ENCODE measurements at regions not wholly inside any gene's neighbourhood (a gene's known extent, or its start where the extent isn't known, plus 50 kb on each side); places are given as distances from the start of the nearest gene placed in this dataset.

- DNase-seq (ENCODE audit: extremely low spot score, unreplicated experiment) = no peak
- Mint-ChIP-seq H3K4me3 (no peak overlapping the region), H3K27ac (no peak overlapping the region), H3K9me3 (no peaks in the 10 kb centered on the region), H3K27me3 (no peaks in the 10 kb centered on the region), H3K4me1 (ENCODE audit: unreplicated experiment) (peaks cover 10% of the 10 kb centered on the region), H3K36me3 (no peaks in the 10 kb centered on the region)
- no peak for TF ChIP-seq CTCF (conservative IDR thresholded peaks at IDR 0.05)
Observed at GRCh38 chr12:74317741-74318140, 219.9 kb upstream of the ATXN7L3B start.

GRCh38 chr12:74319886-74320285, 217.7 kb upstream of the ATXN7L3B start:
- no peak overlapping the region for H3K27ac Mint-ChIP-seq
- H3K36me3 Mint-ChIP-seq = no peaks in the 10 kb centered on the region
- no peak for TF ChIP-seq CTCF (conservative IDR thresholded peaks at IDR 0.05)
- H3K4me1 Mint-ChIP-seq (ENCODE audit: unreplicated experiment) = peaks cover 10% of the 10 kb centered on the region
- H3K4me3 Mint-ChIP-seq = no peak overlapping the region
- H3K27me3 Mint-ChIP-seq = no peaks in the 10 kb centered on the region
- DNase-seq (ENCODE audit: extremely low spot score, unreplicated experiment) = no peak
- H3K9me3 Mint-ChIP-seq = no peaks in the 10 kb centered on the region

- DNase-seq (ENCODE audit: extremely low spot score, unreplicated experiment) = no peak
- no peak overlapping the region for H3K4me3 Mint-ChIP-seq
- peaks cover 9% of the 10 kb centered on the region for H3K4me1 Mint-ChIP-seq (ENCODE audit: unreplicated experiment)
- TF ChIP-seq CTCF (conservative IDR thresholded peaks at IDR 0.05) = no peak
- H3K36me3 Mint-ChIP-seq = no peaks in the 10 kb centered on the region
- H3K9me3 Mint-ChIP-seq = no peaks in the 10 kb centered on the region
- H3K27me3 Mint-ChIP-seq = no peaks in the 10 kb centered on the region
- H3K27ac Mint-ChIP-seq = no peak overlapping the region
Observed at GRCh38 chr12:74321381-74321780, 216.3 kb upstream of the ATXN7L3B start.

- H3K4me3 Mint-ChIP-seq = no peak overlapping the region
- no peaks in the 10 kb centered on the region for H3K9me3 Mint-ChIP-seq
- no peaks in the 10 kb centered on the region for H3K36me3 Mint-ChIP-seq
- no peak overlapping the region for H3K27ac Mint-ChIP-seq
- H3K4me1 Mint-ChIP-seq (ENCODE audit: unreplicated experiment) = no peaks in the 10 kb centered on the region
- no peak for TF ChIP-seq CTCF (conservative IDR thresholded peaks at IDR 0.05)
- DNase-seq (ENCODE audit: extremely low spot score, unreplicated experiment) = no peak
- H3K27me3 Mint-ChIP-seq = no peaks in the 10 kb centered on the region
Observed at GRCh38 chr12:74322792-74323191, 214.8 kb upstream of the ATXN7L3B start.

GRCh38 chr12:74328623-74329022, 209.0 kb upstream of the ATXN7L3B start:
- no peaks in the 10 kb centered on the region for H3K4me1 Mint-ChIP-seq (ENCODE audit: unreplicated experiment)
- no peak overlapping the region for H3K27ac Mint-ChIP-seq
- no peak for TF ChIP-seq CTCF (conservative IDR thresholded peaks at IDR 0.05)
- no peak for DNase-seq (ENCODE audit: extremely low spot score, unreplicated experiment)
- no peaks in the 10 kb centered on the region for H3K9me3 Mint-ChIP-seq
- no peak overlapping the region for H3K4me3 Mint-ChIP-seq
- H3K36me3 Mint-ChIP-seq = no peaks in the 10 kb centered on the region
- no peaks in the 10 kb centered on the region for H3K27me3 Mint-ChIP-seq

GRCh38 chr12:74334780-74335179, 202.9 kb upstream of the ATXN7L3B start:
- Mint-ChIP-seq H3K36me3 (no peaks in the 10 kb centered on the region), H3K4me1 (ENCODE audit: unreplicated experiment) (no peaks in the 10 kb centered on the region), H3K27ac (no peak overlapping the region), H3K4me3 (no peak overlapping the region), H3K27me3 (no peaks in the 10 kb centered on the region), H3K9me3 (no peaks in the 10 kb centered on the region)
- TF ChIP-seq CTCF (conservative IDR thresholded peaks at IDR 0.05) = no peak
- DNase-seq (ENCODE audit: extremely low spot score, unreplicated experiment) = no peak

Measured in type B pancreatic cell (in vitro differentiated cells).